Fibroblast of mammary gland (primary cell): ENCODE measurements at regions not wholly inside any gene's neighbourhood (a gene's known extent, or its start where the extent isn't known, plus 50 kb on each side); places are given as distances from the start of the nearest gene placed in this dataset.

Source experiments
- DNase-seq: peaks from one replicate; pipeline ENCODE4 v3.0.0-alpha.2; 2010; ENCODE audit warnings: low read depth
- H3K4me3 ChIP-seq: 2 replicates; pipeline ENCODE4 v1.5.1; 2011; ENCODE audit warnings: low read depth, mild to moderate bottlenecking, low read length, moderate library complexity; ENCODE audit not compliant: control insufficient read depth
- TF ChIP-seq, protein P1 (sequence below): conservative IDR thresholded peaks from 2 replicates; pipeline ENCODE4 v1.5.1; 2011; ENCODE audit warnings: low read depth, low read length, inconsistent platforms; ENCODE audit not compliant: control insufficient read depth, insufficient read depth

DNA sequence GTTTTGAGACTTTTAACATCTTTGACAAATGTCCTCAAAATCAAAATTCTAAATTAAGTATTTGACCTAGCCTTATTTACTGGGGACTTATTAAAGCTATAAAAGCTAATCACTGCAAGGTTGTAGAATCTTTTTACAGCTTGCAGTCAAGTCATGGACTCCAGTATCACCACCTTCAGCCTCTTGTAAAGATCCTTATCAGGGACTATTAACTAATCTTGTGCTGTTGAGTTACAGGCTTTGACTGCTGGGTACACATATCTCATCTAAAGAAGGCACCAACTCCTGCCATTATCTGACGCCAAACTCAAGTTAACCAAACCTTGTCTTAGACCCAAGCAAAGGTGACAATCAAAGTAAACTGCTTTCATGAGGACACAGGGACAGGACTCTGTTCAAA lies 621.0 kb upstream of the IGFBP3 start:
- TF ChIP-seq, protein P1, sequence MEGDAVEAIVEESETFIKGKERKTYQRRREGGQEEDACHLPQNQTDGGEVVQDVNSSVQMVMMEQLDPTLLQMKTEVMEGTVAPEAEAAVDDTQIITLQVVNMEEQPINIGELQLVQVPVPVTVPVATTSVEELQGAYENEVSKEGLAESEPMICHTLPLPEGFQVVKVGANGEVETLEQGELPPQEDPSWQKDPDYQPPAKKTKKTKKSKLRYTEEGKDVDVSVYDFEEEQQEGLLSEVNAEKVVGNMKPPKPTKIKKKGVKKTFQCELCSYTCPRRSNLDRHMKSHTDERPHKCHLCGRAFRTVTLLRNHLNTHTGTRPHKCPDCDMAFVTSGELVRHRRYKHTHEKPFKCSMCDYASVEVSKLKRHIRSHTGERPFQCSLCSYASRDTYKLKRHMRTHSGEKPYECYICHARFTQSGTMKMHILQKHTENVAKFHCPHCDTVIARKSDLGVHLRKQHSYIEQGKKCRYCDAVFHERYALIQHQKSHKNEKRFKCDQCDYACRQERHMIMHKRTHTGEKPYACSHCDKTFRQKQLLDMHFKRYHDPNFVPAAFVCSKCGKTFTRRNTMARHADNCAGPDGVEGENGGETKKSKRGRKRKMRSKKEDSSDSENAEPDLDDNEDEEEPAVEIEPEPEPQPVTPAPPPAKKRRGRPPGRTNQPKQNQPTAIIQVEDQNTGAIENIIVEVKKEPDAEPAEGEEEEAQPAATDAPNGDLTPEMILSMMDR, result no peak
- H3K4me3 ChIP-seq, result no peak overlapping the region
- DNase-seq, result no peak

DNA sequence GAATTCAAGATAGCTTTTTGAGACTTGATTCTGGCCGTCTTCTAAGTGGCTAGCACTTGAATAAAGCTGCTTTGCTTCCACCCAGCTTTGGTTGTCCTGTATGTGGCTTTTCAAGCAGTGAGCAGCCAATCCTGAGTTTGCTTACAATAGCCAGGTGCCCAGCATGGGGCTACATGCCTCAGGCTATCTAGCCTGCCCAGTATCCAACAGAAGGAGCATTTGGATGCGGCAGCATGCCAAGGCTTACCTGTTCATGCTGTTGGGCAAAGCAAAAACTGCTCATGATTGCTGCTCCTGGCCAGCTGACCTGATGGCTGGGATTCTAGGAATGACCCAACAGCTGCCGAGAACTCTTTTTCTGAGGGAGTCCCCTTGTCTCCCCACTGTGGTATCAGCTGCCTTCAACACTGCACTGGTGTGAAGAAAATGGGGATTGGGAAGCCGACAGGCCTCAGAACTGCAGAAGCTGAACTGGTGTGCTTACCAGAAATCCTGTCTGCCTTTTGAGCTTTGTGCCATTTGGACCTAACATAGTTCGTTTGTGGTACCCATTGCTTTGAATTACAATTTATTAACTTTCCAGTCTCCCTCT lies 618.9 kb upstream of the IGFBP3 start:
- DNase-seq, result no peak
- TF ChIP-seq, protein P1, result no peak
- no peak overlapping the region for H3K4me3 ChIP-seq

DNA sequence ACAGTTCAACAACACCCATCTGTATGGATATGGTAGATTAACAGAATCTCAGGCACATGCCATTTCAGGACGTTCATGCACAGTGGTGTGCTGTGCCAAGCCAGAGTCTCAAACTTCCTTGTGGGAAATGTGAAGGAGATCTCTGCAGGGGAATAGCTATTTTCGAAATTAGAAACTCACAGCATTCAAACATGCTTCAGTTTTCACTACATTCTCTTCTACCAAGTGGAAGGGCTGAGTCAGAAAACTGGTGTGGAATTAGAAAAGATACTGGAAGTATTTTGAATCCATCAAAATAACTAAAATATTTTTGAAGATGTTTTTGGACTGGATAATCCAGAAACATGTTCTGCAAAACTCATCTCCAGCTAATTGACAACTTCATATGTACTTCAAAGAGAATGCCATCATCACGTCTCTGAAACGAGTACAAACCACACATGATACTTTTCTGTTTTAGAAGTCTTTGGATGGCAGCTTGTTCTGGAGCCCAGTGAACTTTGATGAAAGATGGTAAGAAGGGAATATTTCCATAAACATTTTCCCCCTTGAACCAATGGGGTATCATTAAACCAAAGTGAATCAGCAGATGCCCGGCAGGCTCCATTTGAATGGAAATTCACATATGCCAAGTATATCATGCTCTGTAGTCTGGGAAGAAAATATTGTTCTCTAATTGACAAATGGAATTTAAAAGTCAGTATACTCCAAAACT lies 616.3 kb upstream of the IGFBP3 start:
- TF ChIP-seq, protein P1, result no peak
- H3K4me3 ChIP-seq, result no peak overlapping the region
- DNase-seq, result no peak

DNA sequence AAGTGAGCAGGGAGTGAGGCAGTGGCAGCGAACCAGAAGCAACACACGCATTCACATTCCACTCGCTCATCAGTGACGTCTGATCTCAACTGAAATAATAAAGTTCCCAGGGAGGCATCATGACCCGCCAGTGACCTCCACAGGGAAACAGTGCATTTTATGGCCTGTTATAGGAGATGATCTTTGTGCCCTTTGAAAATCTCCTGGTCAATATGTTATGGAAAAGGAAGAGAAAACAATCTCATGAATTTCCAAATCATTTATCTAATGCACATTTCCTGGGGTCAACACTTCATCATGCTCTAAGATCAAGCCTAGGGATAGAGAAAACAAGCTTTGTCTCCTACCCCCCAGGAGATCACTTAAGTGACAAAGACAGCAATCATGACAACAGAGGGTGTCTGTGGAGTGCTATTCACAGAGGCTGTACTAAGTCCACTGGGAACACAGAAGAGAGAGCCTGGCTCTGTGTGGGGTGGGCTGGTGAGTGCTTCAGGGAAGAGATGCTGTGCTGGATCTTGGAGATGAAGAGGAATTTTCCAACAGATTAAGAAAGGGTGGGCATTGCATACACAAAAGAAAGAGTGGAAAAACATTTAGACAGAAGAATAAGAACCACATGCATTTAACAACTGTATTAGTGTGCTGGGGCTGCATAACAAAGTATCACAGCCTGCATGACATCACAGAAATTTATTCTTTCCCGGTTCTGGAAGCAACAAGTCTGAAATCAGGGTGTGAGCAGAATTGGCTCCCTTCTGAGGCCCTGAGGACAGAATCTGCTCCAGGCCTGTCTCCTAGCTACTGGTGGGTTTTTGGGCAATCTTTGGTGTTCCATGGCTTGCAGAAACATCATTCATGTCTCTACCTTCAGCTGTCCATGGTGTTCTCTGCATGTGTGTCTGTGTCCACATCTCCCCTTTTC lies 613.9 kb upstream of the IGFBP3 start:
- no peak overlapping the region for H3K4me3 ChIP-seq
- DNase-seq, result peak; percentile 19
- TF ChIP-seq, protein P1, result no peak

DNA sequence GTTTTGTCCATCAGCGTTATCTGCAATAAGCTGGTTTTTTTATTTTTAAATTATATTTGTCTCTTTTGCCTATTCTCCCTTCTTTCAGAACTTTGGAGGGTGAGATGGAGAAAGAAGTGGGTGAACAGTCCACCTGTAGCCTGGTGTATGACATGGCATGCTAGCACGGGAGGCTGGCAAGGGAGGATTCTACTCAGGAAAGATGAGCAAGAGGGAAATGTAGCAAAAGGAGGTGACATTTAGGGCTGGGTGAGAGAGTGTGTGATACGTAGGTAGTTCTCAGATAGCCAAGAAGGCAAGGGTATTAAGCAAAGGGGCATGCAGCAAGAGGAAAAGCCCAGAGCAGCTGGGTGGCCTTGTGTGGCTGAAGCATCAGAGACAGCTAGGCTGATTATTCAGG lies 612.9 kb upstream of the IGFBP3 start:
- DNase-seq, result no peak
- no peak overlapping the region for H3K4me3 ChIP-seq
- TF ChIP-seq, protein P1, result no peak

DNA sequence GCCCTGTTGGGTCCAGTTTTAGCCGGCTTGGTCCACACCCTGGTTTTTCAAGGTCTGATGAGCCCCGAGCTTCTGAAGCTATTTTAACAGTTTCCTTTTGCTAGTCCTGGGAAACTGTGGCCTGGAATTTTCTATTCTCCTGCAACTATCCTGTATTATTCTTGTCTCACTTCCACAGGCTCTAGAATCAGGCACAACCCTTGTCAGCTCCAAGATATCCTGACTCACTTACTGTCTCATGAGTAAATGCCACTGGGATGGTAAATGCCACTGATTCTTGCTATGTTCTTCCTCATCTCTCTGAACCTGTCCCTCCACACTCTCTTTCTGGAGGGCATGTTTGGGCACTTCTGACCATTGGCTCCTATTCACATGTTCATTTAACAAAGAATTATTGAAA lies 611.5 kb upstream of the IGFBP3 start:
- TF ChIP-seq, protein P1, result no peak
- H3K4me3 ChIP-seq, result no peak overlapping the region
- no peak for DNase-seq
